ENCODE measurements at regions not wholly inside any gene's neighbourhood (a gene's known extent, or its start where the extent isn't known, plus 50 kb on each side); places are given as distances from the start of the nearest gene placed in this dataset.
A peak's percentile ranks its signal among the peaks of the same experiment; 100 is the strongest.
"Not testable (repeated sequence)": the region's sequence is repeated elsewhere in the genome, so short reads cannot be mapped to it uniquely, and the experiment has no call there.

GRCh38 chr7:155237297-155237696 is 60.4 kb upstream of the INSIG1 start:
- H3K27ac Mint-ChIP-seq, result peak overlapping the region; percentile 79

GRCh38 chr7:155237730-155238129 is 59.9 kb upstream of the INSIG1 start:
- no peaks in the 10 kb centered on the region for H3K4me1 ChIP-seq
- no peak overlapping the region for H3K9ac ChIP-seq
- H3K27me3 ChIP-seq, result no peaks in the 10 kb centered on the region
- no peaks in the 10 kb centered on the region for H3K9me3 ChIP-seq (ENCODE audit: low read depth)
- DNase-seq (ENCODE audit: low spot score), result no peak
- TF ChIP-seq EZH2 (IDR thresholded peaks at IDR 0.05) (no peak), EZH2phosphoT487 (IDR thresholded peaks at IDR 0.05) (no peak), CTCF (IDR thresholded peaks at IDR 0.05) (no peak)
- Mint-ChIP-seq H3K9me3 (no peaks in the 10 kb centered on the region), H3K4me3 (no peak overlapping the region), H3K27ac (no peak overlapping the region), H3K27me3 (ENCODE audit: insufficient read depth, low read depth) (peaks cover 11% of the 10 kb centered on the region), H3K4me1 (peaks cover 14% of the 10 kb centered on the region), H3K36me3 (no peaks in the 10 kb centered on the region)
- H3K79me2 ChIP-seq (ENCODE audit: low read depth), result no peaks in the 10 kb centered on the region
- no peak overlapping the region for H3K27ac ChIP-seq
- H2AFZ ChIP-seq (replicated peaks), result no peak overlapping the region
- H3K4me3 ChIP-seq, result no peak overlapping the region
- no peaks in the 10 kb centered on the region for H4K20me1 ChIP-seq (ENCODE audit: low read depth)
- no peaks in the 10 kb centered on the region for H3F3A ChIP-seq (ENCODE audit: low read depth)
- no peak overlapping the region for H3K4me2 ChIP-seq
- no peaks in the 10 kb centered on the region for H3K36me3 ChIP-seq

More at GRCh38 chr7:155237297-155237696, 60.4 kb upstream of the INSIG1 start:
- Histone ChIP-seq H3K4me2 (no peak overlapping the region), H3K27me3 (no peaks in the 10 kb centered on the region), H3F3A (ENCODE audit: low read depth) (no peaks in the 10 kb centered on the region), H3K9me3 (ENCODE audit: low read depth) (no peaks in the 10 kb centered on the region), H4K20me1 (ENCODE audit: low read depth) (no peaks in the 10 kb centered on the region), H2AFZ (replicated peaks) (no peak overlapping the region), H3K79me2 (ENCODE audit: low read depth) (no peaks in the 10 kb centered on the region), H3K36me3 (no peaks in the 10 kb centered on the region), H3K4me1 (no peaks in the 10 kb centered on the region), H3K4me3 (no peak overlapping the region), H3K9ac (no peak overlapping the region), H3K27ac (no peak overlapping the region)
- Mint-ChIP-seq H3K4me1 (peaks cover 10% of the 10 kb centered on the region), H3K27me3 (ENCODE audit: insufficient read depth, low read depth) (peaks cover 11% of the 10 kb centered on the region), H3K36me3 (no peaks in the 10 kb centered on the region), H3K4me3 (no peak overlapping the region), H3K9me3 (no peaks in the 10 kb centered on the region)
- TF ChIP-seq CTCF (IDR thresholded peaks at IDR 0.05) (no peak), EZH2phosphoT487 (IDR thresholded peaks at IDR 0.05) (no peak), EZH2 (IDR thresholded peaks at IDR 0.05) (no peak)
- no peak for DNase-seq (ENCODE audit: low spot score)

GRCh38 chr7:155239431-155240087 is 58.1 kb upstream of the INSIG1 start:
- H3K27me3 Mint-ChIP-seq (ENCODE audit: insufficient read depth, low read depth); H3K9ac ChIP-seq; H2AFZ ChIP-seq (replicated peaks); H4K20me1 ChIP-seq (ENCODE audit: low read depth); H3K79me2 ChIP-seq (ENCODE audit: low read depth); H3K4me2 ChIP-seq; H3K36me3 Mint-ChIP-seq; H3F3A ChIP-seq (ENCODE audit: low read depth); H3K36me3 ChIP-seq; H3K27me3 ChIP-seq; H3K4me3 Mint-ChIP-seq; H3K27ac ChIP-seq; H3K9me3 Mint-ChIP-seq; DNase-seq (ENCODE audit: low spot score); H3K4me1 ChIP-seq; H3K27ac Mint-ChIP-seq; H3K9me3 ChIP-seq (ENCODE audit: low read depth); H3K4me3 ChIP-seq: not testable (repeated sequence)
- H3K4me1 Mint-ChIP-seq, result peaks cover 22% of the 10 kb centered on the region

GRCh38 chr7:155244675-155245074 is 53.0 kb upstream of the INSIG1 start:
- Histone ChIP-seq H4K20me1 (ENCODE audit: low read depth) (no peaks in the 10 kb centered on the region), H3K27me3 (no peaks in the 10 kb centered on the region), H3K9me3 (ENCODE audit: low read depth) (no peaks in the 10 kb centered on the region), H3K27ac (no peak overlapping the region), H3K4me2 (no peak overlapping the region), H2AFZ (replicated peaks) (no peak overlapping the region), H3K4me1 (no peaks in the 10 kb centered on the region), H3K9ac (no peak overlapping the region), H3K36me3 (no peaks in the 10 kb centered on the region), H3F3A (ENCODE audit: low read depth) (no peaks in the 10 kb centered on the region), H3K4me3 (no peak overlapping the region), H3K79me2 (ENCODE audit: low read depth) (no peaks in the 10 kb centered on the region)
- H3K4me1 Mint-ChIP-seq, result peaks cover 20% of the 10 kb centered on the region
- no peak overlapping the region for H3K27ac Mint-ChIP-seq
- H3K4me3 Mint-ChIP-seq, result no peak overlapping the region
- no peak for DNase-seq (ENCODE audit: low spot score)
- peaks cover 6% of the 10 kb centered on the region for H3K9me3 Mint-ChIP-seq
- no peak for TF ChIP-seq EZH2 (IDR thresholded peaks at IDR 0.05)
- TF ChIP-seq CTCF (IDR thresholded peaks at IDR 0.05), result no peak
- no peak for TF ChIP-seq EZH2phosphoT487 (IDR thresholded peaks at IDR 0.05)
- H3K36me3 Mint-ChIP-seq, result no peaks in the 10 kb centered on the region
- H3K27me3 Mint-ChIP-seq (ENCODE audit: insufficient read depth, low read depth), result peaks cover 7% of the 10 kb centered on the region

Measured in neural progenitor cell (in vitro differentiated cells).